HCT116 (cell line): ENCODE measurements at regions not wholly inside any gene's neighbourhood (a gene's known extent, or its start where the extent isn't known, plus 50 kb on each side); places are given as distances from the start of the nearest gene placed in this dataset.

Experiments
- ATAC-seq: fragments of 200-7000 bp; cut with Tn5 transposase; 2 replicates; pipeline ENCODE4 v1.9.1; 2020; ENCODE audit warnings: mild to moderate bottlenecking, moderate library complexity
- BruUV-seq: library from RNA; stranded (reverse); fragments of 400-500 nt; replicated peaks from 2 replicates; lab custom pipeline; 2021; lab: Mats Ljungman, UMichigan
- CTCF ChIA-PET: fragments of 300-600 bp; sonication (Branson Sonifier 250); formaldehyde crosslinking; loops from one replicate; lab custom pipeline; 2021; ENCODE audit warnings: antibody characterized with exemption; lab: Charles Lee
- POLR2A ChIA-PET: fragments of 300-600, 350-600 bp; sonication (Branson Sonifier 250); formaldehyde crosslinking; loops from one replicate; lab custom pipeline; 2021; ENCODE audit warnings: antibody characterized with exemption; lab: Charles Lee
- RAD21 ChIA-PET, 2 experiments: fragments of 300-600 bp; sonication (Branson Sonifier 250); formaldehyde crosslinking; loops; one replicate each; lab custom pipeline; 2023; ENCODE audit warnings: low total read pairs in 2 of 2; ENCODE audit not compliant: uncharacterized antibody in 2 of 2, unreplicated experiment in 2 of 2, low non-redundant PET in 1 of 2; lab: Charles Lee
- DNase-seq: peaks from one replicate; pipeline ENCODE4 v3.0.0-alpha.2; 2010; ENCODE audit warnings: low read depth, low spot score
- H2AFZ ChIP-seq: fragments of 200-600 bp; shearing (Covaris generic), sonication (generic); 2 replicates; pipeline ENCODE4 v1.6.1; 2017; ENCODE audit warnings: low read depth, mixed run types, mixed read lengths, antibody characterized with exemption, low read length; ENCODE audit not compliant: poor library complexity, severe bottlenecking
- H3K27ac ChIP-seq: 2 replicates; pipeline ENCODE4 v1.5.1; 2012; ENCODE audit warnings: low read depth, low read length
- H3K27me3 ChIP-seq: fragments of 200-600 bp; sonication (generic); 2 replicates; pipeline ENCODE4 v1.6.1; 2016; ENCODE audit warnings: mixed run types, low read length, mixed read lengths; ENCODE audit not compliant: insufficient read depth
- H3K36me3 ChIP-seq, 2 experiments: fragments of 200-500 bp in 1 of 2; fragments of 200-600 bp in 1 of 2; sonication (Bioruptor generic) in 1 of 2; sonication (generic) in 1 of 2; 2 replicates each; pipeline versions ENCODE4 v1.5.1 to v1.6.1; 2014 to 2016; ENCODE audit warnings: low read length in 2 of 2, inconsistent platforms in 1 of 2, mixed read lengths in 1 of 2, mixed run types in 1 of 2; ENCODE audit not compliant: insufficient read depth in 2 of 2, control insufficient read depth in 1 of 2
- H3K4me1 ChIP-seq, 2 experiments: fragments of 200-600 bp in 1 of 2; sonication (generic) in 1 of 2; 2 replicates each; pipeline versions ENCODE4 v1.5.1 to v1.6.1; 2012 to 2017; ENCODE audit warnings: low read length in 2 of 2, inconsistent platforms in 1 of 2, mild to moderate bottlenecking in 1 of 2, mixed read lengths in 1 of 2, mixed run types in 1 of 2, moderate library complexity in 1 of 2; ENCODE audit not compliant: insufficient read depth in 2 of 2, control insufficient read depth in 1 of 2
- H3K4me2 ChIP-seq: fragments of 200-600 bp; sonication (generic); 2 replicates; pipeline ENCODE4 v1.6.1; 2017; ENCODE audit warnings: mixed run types, low read length, mixed read lengths
- H3K4me3 ChIP-seq, 2 experiments: fragments of 200-600 bp in 1 of 2; sonication (generic) in 1 of 2; replicated peaks in 1 of 2; 2 replicates each; pipeline ENCODE4 v1.5.1; 2011 to 2016; ENCODE audit warnings: low read length in 2 of 2, control low read depth in 1 of 2, low read depth in 1 of 2, mild to moderate bottlenecking in 1 of 2, mixed read lengths in 1 of 2, mixed run types in 1 of 2
- H3K79me2 ChIP-seq: fragments of 200-600 bp; sonication (generic); 2 replicates; pipeline ENCODE4 v1.6.1; 2017; ENCODE audit warnings: mild to moderate bottlenecking, mixed run types, low read length, moderate library complexity, mixed read lengths; ENCODE audit not compliant: insufficient read depth
- H3K9ac ChIP-seq: fragments of 200-600 bp; sonication (generic); 2 replicates; pipeline ENCODE4 v1.6.1; 2016; ENCODE audit warnings: low read length, mixed read lengths
- H3K9me2 ChIP-seq: fragments of 200-600 bp; sonication (generic), shearing (Covaris generic); 2 replicates; pipeline ENCODE4 v1.6.1; 2017; ENCODE audit warnings: mixed run types, mild to moderate bottlenecking, moderate library complexity; ENCODE audit not compliant: insufficient read depth
- H3K9me3 ChIP-seq, 2 experiments: fragments of 200-500 bp in 1 of 2; fragments of 200-600 bp in 1 of 2; sonication (Bioruptor generic) in 1 of 2; sonication (generic) in 1 of 2; 2 replicates each; pipeline ENCODE4 v1.6.1; 2014 to 2017; ENCODE audit warnings: low read length in 2 of 2, mixed read lengths in 2 of 2, inconsistent platforms in 1 of 2, low read depth in 1 of 2, mild to moderate bottlenecking in 1 of 2, mixed run types in 1 of 2, moderate library complexity in 1 of 2; ENCODE audit not compliant: control insufficient read depth in 1 of 2, insufficient read depth in 1 of 2
- H4K20me1 ChIP-seq: fragments of 200-600 bp; sonication (generic), shearing (Covaris generic); 2 replicates; pipeline ENCODE4 v1.6.1; 2017; ENCODE audit warnings: mixed run types, mild to moderate bottlenecking, moderate library complexity; ENCODE audit not compliant: insufficient read depth
- CBX3 ChIP-seq: IDR thresholded peaks from 2 replicates; pipeline ENCODE4 v1.6.1; 2012; ENCODE audit warnings: low read depth
- CEBPB ChIP-seq: IDR thresholded peaks from 2 replicates; pipeline ENCODE4 v1.6.1; 2012; ENCODE audit warnings: low read depth
- EGR1 ChIP-seq: IDR thresholded peaks from 2 replicates; pipeline ENCODE4 v1.6.1; 2012; ENCODE audit warnings: low read depth
- ELF1 ChIP-seq: IDR thresholded peaks from 2 replicates; pipeline ENCODE4 v1.6.1; 2012; ENCODE audit warnings: low read depth, borderline replicate concordance
- EZH2 ChIP-seq: fragments of 200-600 bp; sonication (generic); IDR thresholded peaks from 2 replicates; pipeline ENCODE4 v1.6.1; 2017; ENCODE audit warnings: antibody characterized with exemption, mixed run types
- JUND ChIP-seq: IDR thresholded peaks from 2 replicates; pipeline ENCODE4 v1.6.1; 2012
- RAD21 ChIP-seq: IDR thresholded peaks from 2 replicates; pipeline ENCODE4 v1.6.1; 2012; ENCODE audit warnings: low read depth, mild to moderate bottlenecking
- SIN3A ChIP-seq: IDR thresholded peaks from 2 replicates; pipeline ENCODE4 v1.6.1; 2012; ENCODE audit warnings: low read depth
- SP1 ChIP-seq: IDR thresholded peaks from 2 replicates; pipeline ENCODE4 v1.6.1; 2012; ENCODE audit warnings: low read depth
- SRF ChIP-seq: IDR thresholded peaks from 2 replicates; pipeline ENCODE4 v1.6.1; 2012; ENCODE audit warnings: low read depth
- TCF7L2 ChIP-seq: IDR thresholded peaks from 2 replicates; pipeline ENCODE4 v1.7.0; 2011; ENCODE audit warnings: borderline replicate concordance, inconsistent platforms; ENCODE audit not compliant: insufficient read depth, insufficient read length; ENCODE audit errors: extremely low read depth
- YY1 ChIP-seq: IDR thresholded peaks from 2 replicates; pipeline ENCODE4 v1.6.1; 2011; ENCODE audit warnings: low read length, low read depth, moderate library complexity, mild to moderate bottlenecking; ENCODE audit not compliant: insufficient replicate concordance; ENCODE audit errors: extremely low read depth
- ZFX ChIP-seq: fragments of 450-650 bp; IDR thresholded peaks from 2 replicates; pipeline ENCODE4 v1.6.1; 2017
- ZNF274 ChIP-seq: fragments of 200-500 bp; sonication (Bioruptor generic); IDR thresholded peaks from 2 replicates; pipeline ENCODE4 v1.6.1; 2014; ENCODE audit warnings: mild to moderate bottlenecking, low read depth, low read length, inconsistent platforms
- intact Hi-C: fragments of 100-400 bp; cut with micrococcal nuclease; formaldehyde crosslinking; loops from 2 replicates; pipeline ENCODE4 v1.10.0; 2022
- TF ChIP-seq, protein P1 (sequence below): IDR thresholded peaks from 2 replicates; pipeline ENCODE4 v1.6.1; 2012
- TF ChIP-seq, protein P2 (sequence below): IDR thresholded peaks from 2 replicates; pipeline ENCODE4 v1.6.1; 2012
- TF ChIP-seq, protein P3 (sequence below): IDR thresholded peaks from 2 replicates; pipeline ENCODE4 v1.6.1; 2012; ENCODE audit warnings: low read depth
- TF ChIP-seq, protein P4 (sequence below), 3 experiments: fragments of 200-600 bp in 1 of 3; sonication (generic) in 1 of 3; IDR thresholded peaks in 2 of 3; conservative IDR thresholded peaks in 1 of 3; 2 replicates each; pipeline ENCODE4 v1.5.1; 2012 to 2017; ENCODE audit warnings: low read depth in 2 of 3, low read length in 2 of 3, antibody characterized with exemption in 1 of 3, borderline replicate concordance in 1 of 3, control low read depth in 1 of 3, mild to moderate bottlenecking in 1 of 3, mixed read lengths in 1 of 3, mixed run types in 1 of 3, moderate library complexity in 1 of 3; ENCODE audit not compliant: insufficient read depth in 1 of 3
- TF ChIP-seq, protein P5 (sequence below): IDR thresholded peaks from 2 replicates; pipeline ENCODE4 v1.6.1; 2011; ENCODE audit warnings: mild to moderate bottlenecking, low read length, moderate library complexity; ENCODE audit not compliant: insufficient replicate concordance; ENCODE audit errors: extremely low read depth

DNA sequence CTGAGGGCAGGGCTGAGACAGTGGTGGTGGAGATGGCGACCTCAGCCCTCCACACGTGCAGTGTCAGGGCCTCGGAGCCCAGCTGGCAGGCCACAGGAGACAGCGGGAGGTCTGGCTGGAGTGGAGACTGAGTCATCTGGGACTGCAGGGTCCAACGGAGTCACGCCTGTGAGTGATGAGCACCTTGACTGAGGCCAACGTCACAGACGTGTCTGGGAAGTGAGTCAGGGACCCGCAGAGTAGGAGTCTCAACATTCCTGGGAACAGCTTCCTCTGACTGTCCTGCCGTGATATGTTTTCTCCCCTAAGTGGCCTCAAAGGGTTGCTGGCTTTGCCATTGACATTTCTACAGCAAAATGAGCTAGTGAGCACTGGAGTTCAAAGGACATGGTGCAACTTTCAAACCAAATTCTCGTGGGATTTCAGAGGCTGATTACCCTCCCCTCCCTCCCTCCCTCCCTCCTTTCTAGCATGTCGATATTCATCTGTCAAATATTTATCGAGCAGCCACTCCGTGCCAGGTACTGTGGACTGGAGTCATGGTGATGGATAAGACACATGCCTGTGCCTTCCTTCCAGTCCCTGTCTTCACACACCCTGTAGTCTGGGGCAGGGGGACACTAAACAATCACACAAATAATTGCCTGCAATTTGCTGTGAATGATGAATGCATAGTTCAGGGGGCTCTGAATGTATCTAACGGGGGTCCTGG lies 53.3 kb upstream of the AMOTL2 start:
- no peak overlapping the region for H2AFZ ChIP-seq
- no peaks in the 10 kb centered on the region for H3K36me3 ChIP-seq
- H3K27me3 ChIP-seq: no peaks in the 10 kb centered on the region
- ChIA-PET POLR2A (no interaction called here), CTCF (no interaction called here), RAD21 (interaction anchor here in 1 of 2 experiments (0.5 kb wide), 1 partner anchor 50 kb away, joined by 3 read pairs; no protein-coding TSS in a partner anchor)
- no peaks in the 10 kb centered on the region for H3K9me3 ChIP-seq
- H3K4me2 ChIP-seq: peak overlapping the region; percentile 68
- no peaks in the 10 kb centered on the region for H4K20me1 ChIP-seq
- peaks cover 11 to 31% of the 10 kb centered on the region in 2 experiments for H3K4me1 ChIP-seq
- H3K79me2 ChIP-seq: no peaks in the 10 kb centered on the region
- ATAC-seq (peak; percentile 96), DNase-seq (peak; percentile 93)
- H3K4me3 ChIP-seq: peak overlapping the region in 1 of 2 experiments; percentile 14; a peak in 1 of 4 replicates
- no peak overlapping the region; the same call in 1 of the 2 replicates for H3K27ac ChIP-seq
- BruUV-seq: no TSS peak
- peak overlapping the region; percentile 49 for H3K9ac ChIP-seq
- intact Hi-C loops: no loop called here
- no peaks in the 10 kb centered on the region for H3K9me2 ChIP-seq
- TF ChIP-seq ELF1 (no peak), SIN3A (peak; percentile 88), CBX3 (peak; percentile 80; the same call in 1 of the 2 replicates), SRF (peak; percentile 57; the same call in 1 of the 2 replicates), EGR1 (no peak), ZFX (no peak), RAD21 (no peak), ZNF274 (no peak), CEBPB (no peak; the same call in 1 of the 2 replicates), JUND (peak; percentile 96), SP1 (peak; percentile 93), TCF7L2 (no peak), EZH2 (no peak), YY1 (no peak)
- TF ChIP-seq, protein P1, sequence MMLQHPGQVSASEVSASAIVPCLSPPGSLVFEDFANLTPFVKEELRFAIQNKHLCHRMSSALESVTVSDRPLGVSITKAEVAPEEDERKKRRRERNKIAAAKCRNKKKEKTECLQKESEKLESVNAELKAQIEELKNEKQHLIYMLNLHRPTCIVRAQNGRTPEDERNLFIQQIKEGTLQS: no peak; the same call in 1 of the 2 replicates
- TF ChIP-seq, protein P2, sequence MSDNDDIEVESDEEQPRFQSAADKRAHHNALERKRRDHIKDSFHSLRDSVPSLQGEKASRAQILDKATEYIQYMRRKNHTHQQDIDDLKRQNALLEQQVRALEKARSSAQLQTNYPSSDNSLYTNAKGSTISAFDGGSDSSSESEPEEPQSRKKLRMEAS: peak; percentile 89
- TF ChIP-seq, protein P3, sequence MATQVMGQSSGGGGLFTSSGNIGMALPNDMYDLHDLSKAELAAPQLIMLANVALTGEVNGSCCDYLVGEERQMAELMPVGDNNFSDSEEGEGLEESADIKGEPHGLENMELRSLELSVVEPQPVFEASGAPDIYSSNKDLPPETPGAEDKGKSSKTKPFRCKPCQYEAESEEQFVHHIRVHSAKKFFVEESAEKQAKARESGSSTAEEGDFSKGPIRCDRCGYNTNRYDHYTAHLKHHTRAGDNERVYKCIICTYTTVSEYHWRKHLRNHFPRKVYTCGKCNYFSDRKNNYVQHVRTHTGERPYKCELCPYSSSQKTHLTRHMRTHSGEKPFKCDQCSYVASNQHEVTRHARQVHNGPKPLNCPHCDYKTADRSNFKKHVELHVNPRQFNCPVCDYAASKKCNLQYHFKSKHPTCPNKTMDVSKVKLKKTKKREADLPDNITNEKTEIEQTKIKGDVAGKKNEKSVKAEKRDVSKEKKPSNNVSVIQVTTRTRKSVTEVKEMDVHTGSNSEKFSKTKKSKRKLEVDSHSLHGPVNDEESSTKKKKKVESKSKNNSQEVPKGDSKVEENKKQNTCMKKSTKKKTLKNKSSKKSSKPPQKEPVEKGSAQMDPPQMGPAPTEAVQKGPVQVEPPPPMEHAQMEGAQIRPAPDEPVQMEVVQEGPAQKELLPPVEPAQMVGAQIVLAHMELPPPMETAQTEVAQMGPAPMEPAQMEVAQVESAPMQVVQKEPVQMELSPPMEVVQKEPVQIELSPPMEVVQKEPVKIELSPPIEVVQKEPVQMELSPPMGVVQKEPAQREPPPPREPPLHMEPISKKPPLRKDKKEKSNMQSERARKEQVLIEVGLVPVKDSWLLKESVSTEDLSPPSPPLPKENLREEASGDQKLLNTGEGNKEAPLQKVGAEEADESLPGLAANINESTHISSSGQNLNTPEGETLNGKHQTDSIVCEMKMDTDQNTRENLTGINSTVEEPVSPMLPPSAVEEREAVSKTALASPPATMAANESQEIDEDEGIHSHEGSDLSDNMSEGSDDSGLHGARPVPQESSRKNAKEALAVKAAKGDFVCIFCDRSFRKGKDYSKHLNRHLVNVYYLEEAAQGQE: no peak
- TF ChIP-seq, protein P4, sequence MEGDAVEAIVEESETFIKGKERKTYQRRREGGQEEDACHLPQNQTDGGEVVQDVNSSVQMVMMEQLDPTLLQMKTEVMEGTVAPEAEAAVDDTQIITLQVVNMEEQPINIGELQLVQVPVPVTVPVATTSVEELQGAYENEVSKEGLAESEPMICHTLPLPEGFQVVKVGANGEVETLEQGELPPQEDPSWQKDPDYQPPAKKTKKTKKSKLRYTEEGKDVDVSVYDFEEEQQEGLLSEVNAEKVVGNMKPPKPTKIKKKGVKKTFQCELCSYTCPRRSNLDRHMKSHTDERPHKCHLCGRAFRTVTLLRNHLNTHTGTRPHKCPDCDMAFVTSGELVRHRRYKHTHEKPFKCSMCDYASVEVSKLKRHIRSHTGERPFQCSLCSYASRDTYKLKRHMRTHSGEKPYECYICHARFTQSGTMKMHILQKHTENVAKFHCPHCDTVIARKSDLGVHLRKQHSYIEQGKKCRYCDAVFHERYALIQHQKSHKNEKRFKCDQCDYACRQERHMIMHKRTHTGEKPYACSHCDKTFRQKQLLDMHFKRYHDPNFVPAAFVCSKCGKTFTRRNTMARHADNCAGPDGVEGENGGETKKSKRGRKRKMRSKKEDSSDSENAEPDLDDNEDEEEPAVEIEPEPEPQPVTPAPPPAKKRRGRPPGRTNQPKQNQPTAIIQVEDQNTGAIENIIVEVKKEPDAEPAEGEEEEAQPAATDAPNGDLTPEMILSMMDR (IDR thresholded peaks at IDR 0.05 in 2 of 3, conservative IDR thresholded peaks at IDR 0.05 in 1 of 3; ENCODE audit: borderline replicate concordance in 1 of 3, insufficient read depth in 1 of 3, low read depth in 2 of 3, low read length in 2 of 3): no peak
- TF ChIP-seq, protein P5, sequence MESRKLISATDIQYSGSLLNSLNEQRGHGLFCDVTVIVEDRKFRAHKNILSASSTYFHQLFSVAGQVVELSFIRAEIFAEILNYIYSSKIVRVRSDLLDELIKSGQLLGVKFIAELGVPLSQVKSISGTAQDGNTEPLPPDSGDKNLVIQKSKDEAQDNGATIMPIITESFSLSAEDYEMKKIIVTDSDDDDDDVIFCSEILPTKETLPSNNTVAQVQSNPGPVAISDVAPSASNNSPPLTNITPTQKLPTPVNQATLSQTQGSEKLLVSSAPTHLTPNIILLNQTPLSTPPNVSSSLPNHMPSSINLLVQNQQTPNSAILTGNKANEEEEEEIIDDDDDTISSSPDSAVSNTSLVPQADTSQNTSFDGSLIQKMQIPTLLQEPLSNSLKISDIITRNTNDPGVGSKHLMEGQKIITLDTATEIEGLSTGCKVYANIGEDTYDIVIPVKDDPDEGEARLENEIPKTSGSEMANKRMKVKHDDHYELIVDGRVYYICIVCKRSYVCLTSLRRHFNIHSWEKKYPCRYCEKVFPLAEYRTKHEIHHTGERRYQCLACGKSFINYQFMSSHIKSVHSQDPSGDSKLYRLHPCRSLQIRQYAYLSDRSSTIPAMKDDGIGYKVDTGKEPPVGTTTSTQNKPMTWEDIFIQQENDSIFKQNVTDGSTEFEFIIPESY: peak; percentile 77
